IMR-90 (cell line): ENCODE measurements at regions not wholly inside any gene's neighbourhood (a gene's known extent, or its start where the extent isn't known, plus 50 kb on each side); places are given as distances from the start of the nearest gene placed in this dataset.

Experiments
- ATAC-seq: fragments of 200-7000 bp; cut with Tn5 transposase; 2 replicates; pipeline ENCODE4 v1.9.1; 2020; ENCODE audit warnings: low read depth, mild to moderate bottlenecking, moderate library complexity
- BruUV-seq: library from RNA; stranded (reverse); fragments of 400-500 nt; replicated peaks from 2 replicates; lab custom pipeline; 2021; lab: Mats Ljungman, UMichigan
- CTCF ChIA-PET: fragments of 300-600 bp; formaldehyde crosslinking; extraction: SDS; loops from one replicate; lab custom pipeline; 2021; ENCODE audit warnings: antibody characterized with exemption; lab: Yijun Ruan, JAX
- POLR2A ChIA-PET: fragments of 300-600 bp; sonication (Branson Sonifier 250); formaldehyde crosslinking; loops from one replicate; lab custom pipeline; 2022; ENCODE audit warnings: antibody characterized with exemption; ENCODE audit not compliant: unreplicated experiment; lab: Charles Lee
- DNase-seq: peaks from one replicate; pipeline ENCODE4 v3.0.0; 2013
- H2AFZ ChIP-seq: replicated peaks from 2 replicates; pipeline ENCODE3; 2013; ENCODE audit warnings: low read length, mild to moderate bottlenecking; ENCODE audit not compliant: poor library complexity
- H2AK5ac ChIP-seq: 2 replicates; pipeline ENCODE4 v1.6.1; 2013; ENCODE audit warnings: low read depth, low read length, inconsistent platforms
- H2AK9ac ChIP-seq: replicated peaks from 2 replicates; pipeline ENCODE3; 2013; ENCODE audit warnings: mild to moderate bottlenecking, low read depth, low read length, moderate library complexity; ENCODE audit not compliant: poor library complexity
- H2BK120ac ChIP-seq: 2 replicates; pipeline ENCODE4 v1.6.1; 2013; ENCODE audit warnings: low read depth, low read length, inconsistent platforms
- H2BK15ac ChIP-seq: 3 replicates; pipeline ENCODE4 v1.6.1; 2013; ENCODE audit warnings: low read depth, low read length, inconsistent platforms
- H2BK20ac ChIP-seq: 2 replicates; pipeline ENCODE4 v1.6.1; 2013; ENCODE audit warnings: low read depth, mild to moderate bottlenecking, inconsistent platforms, low read length, moderate library complexity
- H2BK5ac ChIP-seq: 2 replicates; pipeline ENCODE4 v1.6.1; 2013; ENCODE audit warnings: mild to moderate bottlenecking, low read depth, low read length, inconsistent platforms; ENCODE audit not compliant: poor library complexity, severe bottlenecking
- H3K14ac ChIP-seq: replicated peaks from 2 replicates; pipeline ENCODE4 v1.6.1; 2013; ENCODE audit warnings: low read depth, low read length, inconsistent platforms
- H3K18ac ChIP-seq: 2 replicates; pipeline ENCODE4 v1.6.1; 2013; ENCODE audit warnings: low read depth, low read length, control low read depth
- H3K23ac ChIP-seq: 2 replicates; pipeline ENCODE4 v1.6.1; 2013; ENCODE audit warnings: low read depth, low read length, inconsistent platforms
- H3K27ac ChIP-seq: 2 replicates; pipeline ENCODE4 v1.5.1; 2013; ENCODE audit warnings: mild to moderate bottlenecking, control low read depth, low read length; ENCODE audit not compliant: insufficient read depth
- H3K27me3 ChIP-seq: 2 replicates; pipeline ENCODE4 v1.6.1; 2013; ENCODE audit warnings: low read length; ENCODE audit not compliant: control insufficient read depth, insufficient read depth
- H3K36me3 ChIP-seq: 2 replicates; pipeline ENCODE4 v1.6.1; 2013; ENCODE audit warnings: low read length, mixed read lengths; ENCODE audit not compliant: control insufficient read depth, insufficient read depth
- H3K4ac ChIP-seq: 2 replicates; pipeline ENCODE4 v1.6.1; 2013; ENCODE audit warnings: low read depth, low read length, inconsistent platforms
- H3K4me1 ChIP-seq: 2 replicates; pipeline ENCODE4 v1.6.1; 2013; ENCODE audit warnings: low read length, mixed read lengths; ENCODE audit not compliant: control insufficient read depth, insufficient read depth
- H3K4me2 ChIP-seq: 2 replicates; pipeline ENCODE4 v1.6.1; 2013; ENCODE audit warnings: low read depth, mild to moderate bottlenecking, control low read depth, low read length, moderate library complexity
- H3K4me3 ChIP-seq: 2 replicates; pipeline ENCODE4 v1.5.1; 2013; ENCODE audit warnings: low read depth, mild to moderate bottlenecking, control low read depth, low read length, moderate library complexity; ENCODE audit not compliant: insufficient read depth
- H3K56ac ChIP-seq: 2 replicates; pipeline ENCODE4 v1.6.1; 2013; ENCODE audit warnings: low read length, inconsistent platforms; ENCODE audit not compliant: insufficient read depth; ENCODE audit errors: extremely low read depth
- H3K79me1 ChIP-seq, 2 experiments: 2 replicates each; pipeline ENCODE4 v1.6.1; 2013; ENCODE audit warnings: low read length in 2 of 2, inconsistent platforms in 1 of 2, low read depth in 1 of 2
- H3K9ac ChIP-seq: 2 replicates; pipeline ENCODE4 v1.6.1; 2013; ENCODE audit warnings: low read depth, low read length, control low read depth
- H3K9me1 ChIP-seq: 2 replicates; pipeline ENCODE4 v1.6.1; 2013; ENCODE audit warnings: low read length, inconsistent platforms; ENCODE audit not compliant: insufficient read depth
- H3K9me3 ChIP-seq: 2 replicates; pipeline ENCODE4 v1.6.1; 2013; ENCODE audit warnings: low read length; ENCODE audit not compliant: control insufficient read depth, insufficient read depth
- H4K20me1 ChIP-seq: 2 replicates; pipeline ENCODE4 v1.6.1; 2013; ENCODE audit warnings: low read length, inconsistent platforms; ENCODE audit not compliant: insufficient read depth
- H4K5ac ChIP-seq: 2 replicates; pipeline ENCODE4 v1.6.1; 2013; ENCODE audit warnings: mild to moderate bottlenecking, low read depth, low read length, control low read depth
- H4K8ac ChIP-seq, 2 experiments: 2 replicates each; pipeline ENCODE4 v1.6.1; 2013; ENCODE audit warnings: low read depth in 2 of 2, low read length in 2 of 2, control low read depth in 1 of 2, inconsistent platforms in 1 of 2
- H4K91ac ChIP-seq: 2 replicates; pipeline ENCODE4 v1.6.1; 2013; ENCODE audit warnings: low read depth, low read length, inconsistent platforms; ENCODE audit not compliant: insufficient read depth
- BHLHE40 ChIP-seq: fragments of 150-350 bp; IDR thresholded peaks from 2 replicates; pipeline ENCODE4 v1.6.1; 2016; ENCODE audit warnings: mild to moderate bottlenecking, low read depth, low read length
- CEBPB ChIP-seq: IDR thresholded peaks from 2 replicates; pipeline ENCODE4 v1.6.1; 2012; ENCODE audit warnings: low read depth, low read length, improper control_type of control experiment
- FOS ChIP-seq: fragments of 150-350 bp; IDR thresholded peaks from 2 replicates; pipeline ENCODE4 v1.6.1; 2016; ENCODE audit warnings: low read depth, low read length
- MAFK ChIP-seq: IDR thresholded peaks from 2 replicates; pipeline ENCODE4 v1.6.1; 2012; ENCODE audit warnings: low read depth, low read length, improper control_type of control experiment
- MAZ ChIP-seq: IDR thresholded peaks from 2 replicates; pipeline ENCODE4 v1.6.1; 2012; ENCODE audit warnings: low read depth, mild to moderate bottlenecking, low read length, improper control_type of control experiment, moderate library complexity, borderline replicate concordance
- POLR2A ChIP-seq: IDR thresholded peaks from 2 replicates; pipeline ENCODE4 v1.6.1; 2012; ENCODE audit warnings: mild to moderate bottlenecking, low read depth, low read length
- RCOR1 ChIP-seq: IDR thresholded peaks from 2 replicates; pipeline ENCODE4 v1.6.1; 2012; ENCODE audit warnings: mild to moderate bottlenecking, low read length, improper control_type of control experiment; ENCODE audit not compliant: insufficient replicate concordance
- RFX5 ChIP-seq: IDR thresholded peaks from 2 replicates; pipeline ENCODE4 v1.8.0; 2012; ENCODE audit warnings: low read depth, mild to moderate bottlenecking, low read length, moderate library complexity
- WGBS, 2 experiments: methylation state at CpG; one replicate each; pipeline versions ENCODE4 v1.1.5 to v1.1.7; 2013; ENCODE audit warnings: missing lambda C conversion rate in 2 of 2; ENCODE audit not compliant: insufficient read length in 1 of 2; ENCODE audit errors: extremely low coverage in 2 of 2; 5-methylcytosine and 5-hydroxymethylcytosine counted together
- dilution Hi-C: fragments of 300-500 bp; cut with HindIII; formaldehyde crosslinking; loops from one replicate; pipeline ENCODE4 v1.14.3; 2018; ENCODE audit warnings: low sequenced_read_pairs; ENCODE audit not compliant: unreplicated experiment
- in situ Hi-C: fragments of 300-500 bp; cut with MboI; formaldehyde crosslinking; loops from 3 replicates; pipeline ENCODE4 v1.14.3; 2019; ENCODE audit warnings: low sequenced_read_pairs, inconsistent platforms, mixed read lengths
- intact Hi-C: fragments of 100-400 bp; cut with micrococcal nuclease; formaldehyde crosslinking; loops from 2 replicates; pipeline ENCODE4 v1.10.0; 2022

DNA sequence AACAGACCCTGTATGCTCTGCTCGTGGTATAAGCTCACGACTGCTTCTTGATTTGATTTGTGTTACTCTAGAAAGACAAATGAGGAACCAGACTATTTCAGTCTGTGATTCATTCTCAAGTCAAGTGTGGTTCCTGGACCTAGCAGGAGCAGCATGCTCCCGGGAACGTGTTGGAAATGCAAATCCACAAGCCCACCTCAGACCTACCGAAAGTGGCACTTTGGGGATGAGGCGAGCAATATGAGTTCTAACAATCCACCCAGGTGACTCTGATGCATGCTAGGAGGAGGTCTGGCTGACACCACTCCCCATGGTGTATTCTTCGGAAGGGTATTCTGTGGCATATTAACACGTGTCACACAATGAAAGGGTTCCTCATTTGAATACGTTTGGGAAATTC lies 59.5 kb upstream of the TMX1 start:
- Histone ChIP-seq H4K20me1 (no peaks in the 10 kb centered on the region), H2BK120ac (no peak overlapping the region), H3K4me2 (no peak overlapping the region), H3K9me3 (peaks cover 2% of the 10 kb centered on the region; the same call in 1 of the 2 replicates), H3K27ac (no peak overlapping the region), H4K91ac (no peak overlapping the region), H3K18ac (no peak overlapping the region), H3K9me1 (no peaks in the 10 kb centered on the region), H3K4me3 (no peak overlapping the region), H3K4ac (no peak overlapping the region), H2BK15ac (no peak overlapping the region), H4K5ac (no peak overlapping the region), H3K56ac (no peak overlapping the region), H2AK5ac (no peak overlapping the region), H3K27me3 (peaks cover 31% of the 10 kb centered on the region), H3K4me1 (no peaks in the 10 kb centered on the region), H2AFZ (no peak overlapping the region), H3K9ac (no peak overlapping the region), H2BK20ac (no peak overlapping the region), H3K23ac (no peak overlapping the region), H2AK9ac (no peak overlapping the region), H4K8ac (no peak overlapping the region), H3K14ac (no peak overlapping the region), H3K36me3 (no peaks in the 10 kb centered on the region), H3K79me1 (no peaks in the 10 kb centered on the region), H2BK5ac (no peak overlapping the region)
- ChIA-PET CTCF (no interaction called here), POLR2A (no interaction called here)
- BruUV-seq = no TSS peak
- ATAC-seq (no peak), DNase-seq (no peak)
- dilution Hi-C loops = no loop called here
- 50% methylated on average over 2 of the region's 9 CpGs; no CpG with 5 or more reads in 1 of the 2 experiments for WGBS, 2 experiments
- TF ChIP-seq RCOR1 (no peak), RFX5 (no peak), BHLHE40 (no peak), MAFK (no peak), CEBPB (no peak), MAZ (no peak), FOS (no peak), POLR2A (no peak)
- intact Hi-C loops = no loop called here
- in situ Hi-C loops = no loop called here
